ENCODE measurements at regions not wholly inside any gene's neighbourhood (a gene's known extent, or its start where the extent isn't known, plus 50 kb on each side); places are given as distances from the start of the nearest gene placed in this dataset.

DNA sequence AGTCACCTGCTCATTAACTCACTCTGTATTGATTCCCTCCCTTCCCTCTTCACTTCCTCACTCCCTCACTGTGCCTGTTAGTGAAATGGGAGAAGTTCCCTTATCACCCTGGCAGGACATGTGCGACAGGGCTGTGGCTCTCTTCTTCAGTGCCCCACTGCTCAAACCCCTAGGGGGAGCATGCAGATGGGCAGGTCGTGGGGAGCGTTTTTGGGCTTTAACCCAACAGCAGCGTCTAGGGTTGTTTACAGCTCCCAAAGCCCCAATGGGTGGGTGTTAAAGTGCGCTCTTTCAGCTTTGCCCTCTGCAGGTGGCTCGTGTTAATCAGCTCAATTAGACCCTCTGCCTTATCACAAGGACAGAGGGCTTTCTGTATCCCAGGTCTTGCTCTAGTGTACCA lies 447.8 kb upstream of the PROK2 start:
- no peak overlapping the region for H3K4me2 ChIP-seq
- no peaks in the 10 kb centered on the region for H3K4me1 ChIP-seq (ENCODE audit: insufficient read depth)
- DNase-seq (ENCODE audit: low spot score) (peak; percentile 50), ATAC-seq (peak; percentile 74)
- H2AFZ ChIP-seq: peak overlapping the region; percentile 85
- H3K27ac ChIP-seq (ENCODE audit: low read depth): no peak overlapping the region
- peaks cover 2% of the 10 kb centered on the region for H3K4me1 Mint-ChIP-seq
- TF ChIP-seq, protein P1, sequence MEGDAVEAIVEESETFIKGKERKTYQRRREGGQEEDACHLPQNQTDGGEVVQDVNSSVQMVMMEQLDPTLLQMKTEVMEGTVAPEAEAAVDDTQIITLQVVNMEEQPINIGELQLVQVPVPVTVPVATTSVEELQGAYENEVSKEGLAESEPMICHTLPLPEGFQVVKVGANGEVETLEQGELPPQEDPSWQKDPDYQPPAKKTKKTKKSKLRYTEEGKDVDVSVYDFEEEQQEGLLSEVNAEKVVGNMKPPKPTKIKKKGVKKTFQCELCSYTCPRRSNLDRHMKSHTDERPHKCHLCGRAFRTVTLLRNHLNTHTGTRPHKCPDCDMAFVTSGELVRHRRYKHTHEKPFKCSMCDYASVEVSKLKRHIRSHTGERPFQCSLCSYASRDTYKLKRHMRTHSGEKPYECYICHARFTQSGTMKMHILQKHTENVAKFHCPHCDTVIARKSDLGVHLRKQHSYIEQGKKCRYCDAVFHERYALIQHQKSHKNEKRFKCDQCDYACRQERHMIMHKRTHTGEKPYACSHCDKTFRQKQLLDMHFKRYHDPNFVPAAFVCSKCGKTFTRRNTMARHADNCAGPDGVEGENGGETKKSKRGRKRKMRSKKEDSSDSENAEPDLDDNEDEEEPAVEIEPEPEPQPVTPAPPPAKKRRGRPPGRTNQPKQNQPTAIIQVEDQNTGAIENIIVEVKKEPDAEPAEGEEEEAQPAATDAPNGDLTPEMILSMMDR (conservative IDR thresholded peaks at IDR 0.05; ENCODE audit: low read depth in 2 of 2): peak; percentile 31 to 43; a peak in 2 of 4 replicates
- no peak for TF ChIP-seq NANOG (IDR thresholded peaks at IDR 0.05; ENCODE audit: borderline replicate concordance)
- TF ChIP-seq POLR2AphosphoS5 (IDR thresholded peaks at IDR 0.05; ENCODE audit: low read depth): no peak
- H3K9me2 ChIP-seq (ENCODE audit: insufficient read depth): peaks cover 13% of the 10 kb centered on the region; the same call in 1 of the 2 replicates
- H3K27me3 Mint-ChIP-seq (ENCODE audit: insufficient read depth, low read depth, poor library complexity): peaks cover 4% of the 10 kb centered on the region
- H4K20me1 ChIP-seq (replicated peaks; ENCODE audit: insufficient read depth): no peaks in the 10 kb centered on the region
- no peak overlapping the region for H3K27ac Mint-ChIP-seq
- H3K36me3 ChIP-seq (ENCODE audit: insufficient read depth): no peaks in the 10 kb centered on the region
- H3K79me2 ChIP-seq (replicated peaks; ENCODE audit: insufficient read depth): no peaks in the 10 kb centered on the region
- H3K4me3 ChIP-seq: no peak overlapping the region
- H3F3A ChIP-seq (replicated peaks; ENCODE audit: low read depth): no peaks in the 10 kb centered on the region
- H3K36me3 Mint-ChIP-seq (ENCODE audit: low read depth): no peaks in the 10 kb centered on the region
- no peak overlapping the region for H3K4me3 Mint-ChIP-seq
- peaks cover 2% of the 10 kb centered on the region; the same call in 1 of the 3 replicates for H3K9me3 Mint-ChIP-seq
- no peaks in the 10 kb centered on the region for H3K27me3 ChIP-seq (ENCODE audit: insufficient read depth)

DNA sequence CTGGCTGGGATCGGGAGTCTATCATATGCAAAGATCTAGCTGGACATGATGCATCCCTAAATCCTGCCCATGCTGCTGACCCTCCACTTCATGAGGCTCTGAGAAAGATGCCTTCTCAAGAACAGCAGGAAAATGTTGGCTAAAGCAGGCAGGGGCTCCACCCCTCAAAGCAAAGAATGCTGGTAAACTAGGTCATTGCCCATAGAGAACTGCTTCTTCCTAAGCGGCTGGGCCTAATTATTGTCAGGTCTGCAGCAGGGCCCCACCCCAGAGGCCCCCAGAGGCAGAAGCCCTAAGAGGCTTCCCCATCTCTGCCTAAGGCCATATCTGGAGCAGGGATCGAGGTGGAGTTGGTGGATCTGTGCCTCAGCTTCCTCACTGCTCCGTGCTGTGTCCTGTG lies 447.4 kb upstream of the PROK2 start:
- no peaks in the 10 kb centered on the region for H3K36me3 ChIP-seq (ENCODE audit: insufficient read depth)
- DNase-seq (ENCODE audit: low spot score) (no peak), ATAC-seq (no peak)
- no peaks in the 10 kb centered on the region for H3K4me1 ChIP-seq (ENCODE audit: insufficient read depth)
- Mint-ChIP-seq H3K4me1 (peaks cover 2% of the 10 kb centered on the region), H3K27me3 (ENCODE audit: insufficient read depth, low read depth, poor library complexity) (peaks cover 4% of the 10 kb centered on the region), H3K36me3 (ENCODE audit: low read depth) (no peaks in the 10 kb centered on the region), H3K27ac (no peak overlapping the region), H3K9me3 (peaks cover 4% of the 10 kb centered on the region; the same call in 1 of the 3 replicates), H3K4me3 (no peak overlapping the region)
- H3K79me2 ChIP-seq (replicated peaks; ENCODE audit: insufficient read depth): no peaks in the 10 kb centered on the region
- peak overlapping the region; percentile 85 for H2AFZ ChIP-seq
- H3K27ac ChIP-seq (ENCODE audit: low read depth): no peak overlapping the region
- no peaks in the 10 kb centered on the region for H4K20me1 ChIP-seq (replicated peaks; ENCODE audit: insufficient read depth)
- H3K27me3 ChIP-seq (ENCODE audit: insufficient read depth): no peaks in the 10 kb centered on the region
- no peaks in the 10 kb centered on the region for H3F3A ChIP-seq (replicated peaks; ENCODE audit: low read depth)
- TF ChIP-seq JUNB (IDR thresholded peaks at IDR 0.05; ENCODE audit: unreplicated experiment) (no peak), EZH2phosphoT487 (IDR thresholded peaks at IDR 0.05; ENCODE audit: unreplicated experiment) (no peak), EZH2 (IDR thresholded peaks at IDR 0.05; ENCODE audit: low read depth, unreplicated experiment) (no peak)
- TF ChIP-seq, protein P1 (conservative IDR thresholded peaks at IDR 0.05; ENCODE audit: low read depth in 2 of 2): no peak
- TF ChIP-seq, protein P2, sequence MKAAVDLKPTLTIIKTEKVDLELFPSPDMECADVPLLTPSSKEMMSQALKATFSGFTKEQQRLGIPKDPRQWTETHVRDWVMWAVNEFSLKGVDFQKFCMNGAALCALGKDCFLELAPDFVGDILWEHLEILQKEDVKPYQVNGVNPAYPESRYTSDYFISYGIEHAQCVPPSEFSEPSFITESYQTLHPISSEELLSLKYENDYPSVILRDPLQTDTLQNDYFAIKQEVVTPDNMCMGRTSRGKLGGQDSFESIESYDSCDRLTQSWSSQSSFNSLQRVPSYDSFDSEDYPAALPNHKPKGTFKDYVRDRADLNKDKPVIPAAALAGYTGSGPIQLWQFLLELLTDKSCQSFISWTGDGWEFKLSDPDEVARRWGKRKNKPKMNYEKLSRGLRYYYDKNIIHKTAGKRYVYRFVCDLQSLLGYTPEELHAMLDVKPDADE (IDR thresholded peaks at IDR 0.05): no peak
- H3K4me3 ChIP-seq: no peak overlapping the region
- no peak overlapping the region for H3K4me2 ChIP-seq
- H3K9me2 ChIP-seq (ENCODE audit: insufficient read depth): peaks cover 16% of the 10 kb centered on the region; the same call in 1 of the 2 replicates
